Keratinocyte (primary cell): ENCODE measurements at regions not wholly inside any gene's neighbourhood (a gene's known extent, or its start where the extent isn't known, plus 50 kb on each side); places are given as distances from the start of the nearest gene placed in this dataset.

Source experiments
- DNase-seq: peaks from one replicate; pipeline ENCODE4 v3.0.0-alpha.2; 2011; ENCODE audit warnings: low read depth, missing footprints, low spot score
- FAIRE-seq: peaks from 2 replicates; lab custom pipeline; 2011; peaks lifted over from hg19 to GRCh38; lab: Jason Lieb, UNC
- H2AFZ ChIP-seq: 2 replicates; pipeline ENCODE4 v1.6.0; 2012; ENCODE audit warnings: low read length, control low read depth, inconsistent platforms; ENCODE audit not compliant: control insufficient read depth
- H3K27ac ChIP-seq: 2 replicates; pipeline ENCODE4 v1.5.1; 2011; ENCODE audit warnings: low read length; ENCODE audit not compliant: control insufficient read depth, insufficient read depth
- H3K27me3 ChIP-seq: 3 replicates; pipeline ENCODE4 v1.6.0; 2011; ENCODE audit warnings: low read length; ENCODE audit not compliant: control insufficient read depth, insufficient read depth; ENCODE audit errors: extremely low read depth
- H3K36me3 ChIP-seq, 2 experiments: 2 replicates in 1 of 2; 3 replicates in 1 of 2; pipeline ENCODE4 v1.5.1; 2011; ENCODE audit warnings: low read length in 2 of 2, mild to moderate bottlenecking in 1 of 2; ENCODE audit not compliant: control insufficient read depth in 2 of 2, insufficient read depth in 2 of 2; ENCODE audit errors: extremely low read depth in 1 of 2
- H3K4me1 ChIP-seq: 3 replicates; pipeline ENCODE4 v1.5.1; 2011; ENCODE audit warnings: low read length; ENCODE audit not compliant: control insufficient read depth, insufficient read depth; ENCODE audit errors: extremely low read depth
- H3K4me2 ChIP-seq: 3 replicates; pipeline ENCODE4 v1.6.0; 2011; ENCODE audit warnings: low read depth, low read length; ENCODE audit not compliant: control insufficient read depth, insufficient read depth; ENCODE audit errors: extremely low read depth
- H3K4me3 ChIP-seq, 3 experiments: fragments of 200-600 bp in 1 of 3; sonication (generic) in 1 of 3; 2 replicates in 2 of 3; 3 replicates in 1 of 3; pipeline ENCODE4 v1.5.1; 2011 to 2016; ENCODE audit warnings: low read length in 3 of 3, mild to moderate bottlenecking in 3 of 3, control low read depth in 2 of 3, inconsistent platforms in 1 of 3, low read depth in 1 of 3, mixed read lengths in 1 of 3, mixed run types in 1 of 3, moderate library complexity in 1 of 3; ENCODE audit not compliant: control insufficient read depth in 2 of 3, insufficient read depth in 2 of 3; ENCODE audit errors: extremely low read depth in 1 of 3
- H3K79me2 ChIP-seq: 2 replicates; pipeline ENCODE4 v1.6.0; 2012; ENCODE audit warnings: low read length; ENCODE audit not compliant: control insufficient read depth, insufficient read depth
- H3K9ac ChIP-seq: 3 replicates; pipeline ENCODE4 v1.6.0; 2011; ENCODE audit warnings: low read length; ENCODE audit not compliant: control insufficient read depth, insufficient read depth; ENCODE audit errors: extremely low read depth
- H3K9me1 ChIP-seq: 3 replicates; pipeline ENCODE4 v1.6.0; 2011; ENCODE audit warnings: low read length; ENCODE audit not compliant: control insufficient read depth, insufficient read depth; ENCODE audit errors: extremely low read depth
- H3K9me3 ChIP-seq: 2 replicates; pipeline ENCODE4 v1.5.1; 2012; ENCODE audit warnings: low read depth, low read length; ENCODE audit not compliant: control insufficient read depth
- H4K20me1 ChIP-seq: 3 replicates; pipeline ENCODE4 v1.6.0; 2011; ENCODE audit warnings: low read length; ENCODE audit not compliant: control insufficient read depth, insufficient read depth; ENCODE audit errors: extremely low read depth
- EZH2 ChIP-seq: IDR thresholded peaks from one replicate; pipeline ENCODE4 v1.6.1; 2012; ENCODE audit warnings: inconsistent platforms, mild to moderate bottlenecking, low read length, moderate library complexity
- dilution Hi-C: fragments of 300-500 bp; cut with MboI; formaldehyde crosslinking; loops from one replicate; pipeline ENCODE4 v1.7.0; 2020; ENCODE audit warnings: low sequenced_read_pairs; ENCODE audit not compliant: extremely low pct_ligation_motif_present
- TF ChIP-seq, protein P1 (sequence below), 3 experiments: IDR thresholded peaks in 1 of 3; conservative IDR thresholded peaks in 1 of 3; optimal IDR thresholded peaks in 1 of 3; 2 replicates in 2 of 3; 3 replicates in 1 of 3; pipeline versions ENCODE3 to v1.5.1; 2011; ENCODE audit warnings: low read length in 3 of 3, mild to moderate bottlenecking in 3 of 3, moderate library complexity in 2 of 3, control low read depth in 1 of 3, inconsistent platforms in 1 of 3; ENCODE audit not compliant: insufficient read depth in 2 of 3; ENCODE audit errors: extremely low read depth in 1 of 3

DNA sequence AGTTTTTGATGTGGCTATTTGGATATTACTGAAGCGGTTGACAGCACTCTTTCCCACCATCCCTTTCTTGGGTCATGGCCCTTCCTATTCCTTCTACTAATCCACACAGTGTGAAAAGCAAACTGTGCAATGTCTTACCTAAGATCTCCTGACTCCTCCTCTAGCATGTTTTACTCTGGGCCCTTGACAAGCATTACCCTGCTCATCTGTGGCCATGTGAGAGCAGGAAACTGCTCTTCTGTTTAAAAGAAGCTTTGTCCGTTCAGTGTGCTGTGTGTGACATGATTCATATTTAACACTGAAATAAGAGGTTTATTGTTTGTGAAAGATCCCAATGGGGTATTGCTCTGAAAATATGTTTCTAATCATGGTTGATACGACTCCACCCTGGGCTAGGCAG lies 1022.5 kb downstream of the AACS start:
- Histone ChIP-seq H3K79me2 (no peaks in the 10 kb centered on the region), H3K4me2 (no peak overlapping the region), H3K27me3 (no peaks in the 10 kb centered on the region), H3K9me1 (no peaks in the 10 kb centered on the region), H2AFZ (no peak overlapping the region), H3K4me3 (no peak overlapping the region), H3K9me3 (peaks cover 4% of the 10 kb centered on the region), H3K9ac (no peak overlapping the region), H3K27ac (no peak overlapping the region), H3K4me1 (no peaks in the 10 kb centered on the region), H3K36me3 (no peaks in the 10 kb centered on the region), H4K20me1 (no peaks in the 10 kb centered on the region)
- no peak for FAIRE-seq
- TF ChIP-seq, protein P1, sequence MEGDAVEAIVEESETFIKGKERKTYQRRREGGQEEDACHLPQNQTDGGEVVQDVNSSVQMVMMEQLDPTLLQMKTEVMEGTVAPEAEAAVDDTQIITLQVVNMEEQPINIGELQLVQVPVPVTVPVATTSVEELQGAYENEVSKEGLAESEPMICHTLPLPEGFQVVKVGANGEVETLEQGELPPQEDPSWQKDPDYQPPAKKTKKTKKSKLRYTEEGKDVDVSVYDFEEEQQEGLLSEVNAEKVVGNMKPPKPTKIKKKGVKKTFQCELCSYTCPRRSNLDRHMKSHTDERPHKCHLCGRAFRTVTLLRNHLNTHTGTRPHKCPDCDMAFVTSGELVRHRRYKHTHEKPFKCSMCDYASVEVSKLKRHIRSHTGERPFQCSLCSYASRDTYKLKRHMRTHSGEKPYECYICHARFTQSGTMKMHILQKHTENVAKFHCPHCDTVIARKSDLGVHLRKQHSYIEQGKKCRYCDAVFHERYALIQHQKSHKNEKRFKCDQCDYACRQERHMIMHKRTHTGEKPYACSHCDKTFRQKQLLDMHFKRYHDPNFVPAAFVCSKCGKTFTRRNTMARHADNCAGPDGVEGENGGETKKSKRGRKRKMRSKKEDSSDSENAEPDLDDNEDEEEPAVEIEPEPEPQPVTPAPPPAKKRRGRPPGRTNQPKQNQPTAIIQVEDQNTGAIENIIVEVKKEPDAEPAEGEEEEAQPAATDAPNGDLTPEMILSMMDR (optimal IDR thresholded peaks at IDR 0.05 in 1 of 3, IDR thresholded peaks at IDR 0.05 in 1 of 3, conservative IDR thresholded peaks at IDR 0.05 in 1 of 3; ENCODE audit: extremely low read depth in 1 of 3, insufficient read depth in 2 of 3, low read length in 3 of 3): no peak
- no peak for TF ChIP-seq EZH2
- DNase-seq: no peak
- dilution Hi-C loops: no loop called here

GRCh38 chr12:126093908-126094307 lies 1028.7 kb downstream of the AACS start:
- H4K20me1 ChIP-seq: no peaks in the 10 kb centered on the region
- no peak for TF ChIP-seq EZH2
- TF ChIP-seq, protein P1 (optimal IDR thresholded peaks at IDR 0.05 in 1 of 3, IDR thresholded peaks at IDR 0.05 in 1 of 3, conservative IDR thresholded peaks at IDR 0.05 in 1 of 3; ENCODE audit: extremely low read depth in 1 of 3, insufficient read depth in 2 of 3, low read length in 3 of 3): no peak
- no peaks in the 10 kb centered on the region for H3K9me1 ChIP-seq
- no peaks in the 10 kb centered on the region for H3K36me3 ChIP-seq
- no peak overlapping the region for H2AFZ ChIP-seq
- no peak for FAIRE-seq
- no peak overlapping the region for H3K4me3 ChIP-seq
- no peaks in the 10 kb centered on the region for H3K4me1 ChIP-seq
- no peak for DNase-seq
- H3K27me3 ChIP-seq: no peaks in the 10 kb centered on the region
- dilution Hi-C loops: no loop called here
- no peak overlapping the region for H3K9ac ChIP-seq
- H3K79me2 ChIP-seq: no peaks in the 10 kb centered on the region
- H3K4me2 ChIP-seq: no peak overlapping the region
- no peaks in the 10 kb centered on the region for H3K9me3 ChIP-seq
- H3K27ac ChIP-seq: no peak overlapping the region
